ENCODE measurements at regions not wholly inside any gene's neighbourhood (a gene's known extent, or its start where the extent isn't known, plus 50 kb on each side); places are given as distances from the start of the nearest gene placed in this dataset.

- no peak for TF ChIP-seq CTCF (IDR thresholded peaks at IDR 0.05)
- TF ChIP-seq POLR2A (IDR thresholded peaks at IDR 0.05) = no peak
Measured at GRCh38 chr20:56706867-56707360, 77.8 kb downstream of the TFAP2C start.

Data from vagina (tissue), 2 donors.